Bronchial epithelial cell (primary cell): ENCODE measurements at regions not wholly inside any gene's neighbourhood (a gene's known extent, or its start where the extent isn't known, plus 50 kb on each side); places are given as distances from the start of the nearest gene placed in this dataset.

Experiments used
- DNase-seq: peaks from one replicate; pipeline ENCODE4 v3.0.0-alpha.2; 2010; ENCODE audit warnings: low read depth
- FAIRE-seq: peaks from 2 replicates; lab custom pipeline; 2011; peaks lifted over from hg19 to GRCh38; lab: Jason Lieb, UNC
- H3K27me3 ChIP-seq: 2 replicates; pipeline ENCODE4 v1.5.1; 2011; ENCODE audit warnings: low read length; ENCODE audit not compliant: control insufficient read depth, insufficient read depth
- H3K36me3 ChIP-seq: 2 replicates; pipeline ENCODE4 v1.5.1; 2011; ENCODE audit warnings: low read length; ENCODE audit not compliant: control insufficient read depth, insufficient read depth
- H3K4me3 ChIP-seq: 2 replicates; pipeline ENCODE4 v1.5.1; 2011; ENCODE audit warnings: mild to moderate bottlenecking, low read depth, low read length, control low read depth
- CTCF ChIP-seq: IDR thresholded peaks from 2 replicates; pipeline ENCODE4 v1.5.1; 2011; ENCODE audit warnings: mild to moderate bottlenecking, moderate library complexity, low read length, control low read depth, inconsistent platforms; ENCODE audit not compliant: insufficient read depth, severe bottlenecking

DNA sequence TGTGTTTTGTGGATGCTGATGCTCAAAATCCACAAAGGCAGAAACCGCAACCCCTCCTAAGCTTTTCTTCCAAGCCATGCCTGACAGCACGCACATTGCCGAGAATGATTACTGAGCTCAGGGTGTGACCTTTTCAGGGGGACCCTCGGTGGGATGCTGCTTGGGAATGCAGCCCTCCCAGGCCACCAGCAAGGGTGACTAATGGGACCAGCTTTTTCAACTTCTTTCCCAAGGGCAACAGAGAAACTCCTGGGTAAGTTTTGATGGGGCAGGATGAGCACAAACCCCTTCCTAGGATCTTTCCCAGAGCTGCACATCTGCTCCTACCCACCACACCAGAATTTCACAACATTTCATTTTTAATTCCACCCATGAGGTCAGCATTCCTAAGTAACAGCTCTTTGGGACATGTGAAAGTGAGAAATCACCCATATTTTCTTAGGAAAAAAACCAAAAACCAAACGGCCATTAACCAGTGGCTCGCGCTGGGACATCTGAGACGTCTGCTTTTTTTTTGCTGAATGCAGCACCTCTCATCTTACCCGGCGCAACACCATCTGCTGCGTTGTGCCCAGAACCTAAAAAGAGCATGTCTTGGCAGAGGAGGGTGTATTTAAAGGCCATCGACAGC is 119.0 kb downstream of the ARL4C start:
- no peak for TF ChIP-seq CTCF
- Histone ChIP-seq H3K36me3 (no peaks in the 10 kb centered on the region), H3K4me3 (no peak overlapping the region), H3K27me3 (no peaks in the 10 kb centered on the region)
- DNase-seq = no peak
- FAIRE-seq = no peak

DNA sequence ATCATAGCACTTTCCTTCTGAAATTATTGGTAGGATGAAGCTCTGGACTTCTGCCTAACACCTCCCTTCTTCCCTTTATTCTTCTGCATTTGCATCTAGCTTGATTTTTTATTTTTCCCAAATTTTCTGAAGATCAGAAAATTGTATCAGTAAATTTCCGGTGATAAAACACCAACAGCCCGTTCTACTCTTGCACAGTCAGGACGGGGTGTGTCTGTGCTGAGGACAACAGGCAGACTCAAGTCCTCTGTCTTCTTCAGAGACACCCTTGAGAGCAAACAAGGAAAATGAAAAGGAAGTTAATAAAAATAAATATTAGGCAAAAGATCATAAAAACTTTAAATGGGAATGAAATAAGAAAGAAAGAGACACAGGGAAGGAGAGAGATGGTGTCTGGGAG is 120.7 kb downstream of the ARL4C start:
- no peak for DNase-seq
- FAIRE-seq = no peak
- no peaks in the 10 kb centered on the region for H3K27me3 ChIP-seq
- H3K36me3 ChIP-seq = no peaks in the 10 kb centered on the region
- TF ChIP-seq CTCF = no peak
- H3K4me3 ChIP-seq = no peak overlapping the region

- no peaks in the 10 kb centered on the region for H3K36me3 ChIP-seq
- DNase-seq (peak; percentile 5), FAIRE-seq (no peak)
- no peak overlapping the region for H3K4me3 ChIP-seq
- H3K27me3 ChIP-seq = no peaks in the 10 kb centered on the region
- TF ChIP-seq CTCF = no peak
Measured at GRCh38 chr2:234375176-234375880, 121.6 kb downstream of the ARL4C start.

DNA sequence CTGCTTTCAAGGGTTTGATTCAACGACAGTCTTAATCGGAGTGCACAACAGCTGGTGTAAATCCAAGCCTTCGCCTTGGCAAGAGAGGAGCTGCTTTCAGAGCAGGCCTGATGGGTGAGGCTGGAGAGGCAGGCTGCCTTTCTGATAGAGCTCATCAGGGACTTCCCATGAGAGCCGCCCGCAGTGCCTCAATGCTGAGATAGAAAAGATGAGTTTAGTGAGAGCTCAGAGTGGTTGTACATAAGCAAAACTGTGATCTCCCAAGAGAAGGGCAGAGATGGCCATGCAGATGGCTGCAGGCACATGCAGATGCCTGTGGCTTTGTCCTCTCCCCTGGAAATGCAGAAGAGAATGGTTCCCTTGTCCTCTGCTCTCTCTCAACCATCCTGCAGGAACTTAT is 122.1 kb downstream of the ARL4C start:
- DNase-seq = no peak
- no peaks in the 10 kb centered on the region for H3K36me3 ChIP-seq
- no peak for FAIRE-seq
- H3K27me3 ChIP-seq = no peaks in the 10 kb centered on the region
- no peak overlapping the region for H3K4me3 ChIP-seq
- TF ChIP-seq CTCF = no peak

DNA sequence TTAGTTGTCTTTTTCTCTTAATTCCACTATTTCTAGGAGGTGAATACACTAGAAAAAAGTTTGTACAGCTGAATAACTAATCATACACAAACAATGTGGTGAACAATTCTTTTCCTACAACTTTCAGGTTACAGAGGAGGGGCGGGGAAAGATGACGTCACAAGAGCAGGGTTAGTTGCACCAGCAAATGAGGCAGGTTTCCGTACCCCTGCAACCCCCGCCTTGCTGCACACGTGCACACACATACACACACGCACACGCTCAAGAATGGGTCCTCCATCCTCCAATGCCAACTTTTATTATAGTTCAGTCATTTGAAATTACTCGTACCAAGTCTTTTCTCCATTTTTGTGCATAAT is 122.8 kb downstream of the ARL4C start:
- H3K4me3 ChIP-seq = no peak overlapping the region
- FAIRE-seq = no peak
- TF ChIP-seq CTCF = no peak
- no peaks in the 10 kb centered on the region for H3K36me3 ChIP-seq
- H3K27me3 ChIP-seq = no peaks in the 10 kb centered on the region
- DNase-seq = no peak
